Liver (tissue), 8 donors: ENCODE measurements at regions not wholly inside any gene's neighbourhood (a gene's known extent, or its start where the extent isn't known, plus 50 kb on each side); places are given as distances from the start of the nearest gene placed in this dataset.

ENCODE experiments used
- DNase-seq: peaks from one replicate; pipeline ENCODE4 v3.0.0-alpha.2; 2017; ENCODE audit warnings: low spot score
- H3K27ac ChIP-seq, 2 donors: one replicate each; pipeline ENCODE4 v1.7.0; 2013; ENCODE audit warnings: inconsistent platforms in 2 of 2, low read length in 2 of 2, control low read depth in 1 of 2, low read depth in 1 of 2, mild to moderate bottlenecking in 1 of 2
- H3K27me3 ChIP-seq, 4 donors: one replicate each; pipeline versions ENCODE4 v1.6.1 to v1.7.0; 2013; ENCODE audit warnings: low read length in 3 of 4, inconsistent platforms in 1 of 4, mild to moderate bottlenecking in 1 of 4, moderate library complexity in 1 of 4; ENCODE audit not compliant: control insufficient read depth in 4 of 4, insufficient read depth in 4 of 4
- H3K36me3 ChIP-seq, 4 donors: one replicate each; pipeline versions ENCODE4 v1.6.1 to v1.7.0; 2013; ENCODE audit warnings: low read length in 3 of 4, mild to moderate bottlenecking in 3 of 4, low read depth in 1 of 4, moderate library complexity in 1 of 4; ENCODE audit not compliant: control insufficient read depth in 4 of 4, insufficient read depth in 3 of 4
- H3K4me1 ChIP-seq, 4 donors: one replicate each; pipeline versions ENCODE4 v1.6.1 to v1.7.0; 2013; ENCODE audit warnings: low read length in 3 of 4, mild to moderate bottlenecking in 3 of 4, moderate library complexity in 1 of 4; ENCODE audit not compliant: control insufficient read depth in 4 of 4, insufficient read depth in 4 of 4
- H3K4me3 ChIP-seq, 3 donors: one replicate each; pipeline versions ENCODE4 v1.6.1 to v1.7.0; 2013; ENCODE audit warnings: low read length in 3 of 3, control low read depth in 1 of 3, low read depth in 1 of 3, mild to moderate bottlenecking in 1 of 3
- H3K9ac ChIP-seq, 2 donors: one replicate each; pipeline ENCODE4 v1.7.0; 2013; ENCODE audit warnings: low read length in 2 of 2, mild to moderate bottlenecking in 2 of 2, moderate library complexity in 2 of 2, control low read depth in 1 of 2, low read depth in 1 of 2
- H3K9me3 ChIP-seq, 4 donors: one replicate each; pipeline versions ENCODE4 v1.6.1 to v1.7.0; 2013; ENCODE audit warnings: low read length in 3 of 4; ENCODE audit not compliant: control insufficient read depth in 4 of 4
- ATF3 ChIP-seq: IDR thresholded peaks from 2 replicates; pipeline ENCODE4 v1.6.1; 2016; ENCODE audit warnings: antibody characterized with exemption
- CTCF ChIP-seq: fragments of 150-350 bp; IDR thresholded peaks from 2 replicates; pipeline ENCODE4 v1.5.1; 2017; ENCODE audit warnings: improper control_type of control experiment, low read depth, low read length; ENCODE audit not compliant: missing input control
- EGR1 ChIP-seq, 2 donors: IDR thresholded peaks; 2 replicates each; pipeline ENCODE4 v1.6.1; 2016 to 2018; ENCODE audit warnings: antibody characterized with exemption in 2 of 2, low read depth in 2 of 2
- FOXA2 ChIP-seq: IDR thresholded peaks from 2 replicates; pipeline ENCODE4 v1.6.1; 2016; ENCODE audit warnings: antibody characterized with exemption
- GABPA ChIP-seq, 2 donors: IDR thresholded peaks in 1 of 2; conservative IDR thresholded peaks in 1 of 2; 2 replicates each; pipeline ENCODE4 v1.6.1; 2016; ENCODE audit warnings: antibody characterized with exemption in 2 of 2, mild to moderate bottlenecking in 1 of 2, moderate library complexity in 1 of 2
- HNF4A ChIP-seq, 2 donors: conservative IDR thresholded peaks; 2 replicates each; pipeline ENCODE4 v1.6.1; 2016; ENCODE audit warnings: antibody characterized with exemption in 2 of 2, mild to moderate bottlenecking in 2 of 2
- HNF4G ChIP-seq: IDR thresholded peaks from 2 replicates; pipeline ENCODE4 v1.6.1; 2016; ENCODE audit warnings: antibody characterized with exemption
- JUND ChIP-seq, 2 donors: IDR thresholded peaks; 2 replicates each; pipeline ENCODE4 v1.6.1; 2016; ENCODE audit warnings: antibody characterized with exemption in 2 of 2
- RAD21 ChIP-seq, 2 donors: IDR thresholded peaks; 2 replicates each; pipeline ENCODE4 v1.6.1; 2016; ENCODE audit warnings: antibody characterized with exemption in 2 of 2, mild to moderate bottlenecking in 2 of 2
- REST ChIP-seq: IDR thresholded peaks from 2 replicates; pipeline ENCODE4 v1.6.1; 2016; ENCODE audit warnings: antibody characterized with exemption, mild to moderate bottlenecking
- RXRA ChIP-seq, 2 donors: IDR thresholded peaks; 2 replicates each; pipeline ENCODE4 v1.6.1; 2017 to 2018; ENCODE audit warnings: antibody characterized with exemption in 2 of 2, mild to moderate bottlenecking in 1 of 2
- SP1 ChIP-seq: IDR thresholded peaks from 2 replicates; pipeline ENCODE4 v1.6.1; 2018; ENCODE audit warnings: antibody characterized with exemption, mild to moderate bottlenecking
- TAF1 ChIP-seq: conservative IDR thresholded peaks from 2 replicates; pipeline ENCODE4 v1.6.1; 2016; ENCODE audit warnings: antibody characterized with exemption, mild to moderate bottlenecking
- YY1 ChIP-seq: IDR thresholded peaks from 2 replicates; pipeline ENCODE4 v1.6.1; 2016; ENCODE audit warnings: antibody characterized with exemption, mild to moderate bottlenecking
- WGBS: extraction: QIAGEN DNeasy Blood & Tissue Kit; methylation state at CpG from one replicate; pipeline ENCODE4 v1.1.7; 2013; 5-methylcytosine and 5-hydroxymethylcytosine counted together
- TF ChIP-seq, protein P1 (sequence below): IDR thresholded peaks from 2 replicates; pipeline ENCODE4 v1.6.1; 2016; ENCODE audit warnings: antibody characterized with exemption
- donor health status: healthy.
- donor health status: healthy.
- donor health status: healthy.
- donor health status: healthy.
- donor health status: healthy.

- TF ChIP-seq FOXA2 = no peak
Observed at GRCh38 chr5:12315461-12315860, 411.2 kb upstream of the CTNND2 start (continued).

GRCh38 chr5:12313602-12314001 is 409.4 kb upstream of the CTNND2 start:
- no peak overlapping the region for H3K9ac ChIP-seq
- no peaks in the 10 kb centered on the region for H3K27me3 ChIP-seq
- no peaks in the 10 kb centered on the region for H3K4me1 ChIP-seq
- H3K9me3 ChIP-seq = no peaks in the 10 kb centered on the region
- H3K36me3 ChIP-seq = no peaks in the 10 kb centered on the region
- H3K27ac ChIP-seq = no peak overlapping the region
- 61% methylated on average over 2 of the region's 2 CpGs for WGBS
- no peak for TF ChIP-seq TAF1
- TF ChIP-seq ATF3 = no peak
- no peak for TF ChIP-seq SP1
- TF ChIP-seq YY1 = no peak
- no peak for TF ChIP-seq HNF4G
- no peak for TF ChIP-seq JUND (IDR thresholded peaks at IDR 0.05)
- no peak overlapping the region for H3K4me3 ChIP-seq
- no peak for DNase-seq

- no peak overlapping the region for H3K27ac ChIP-seq
Observed at GRCh38 chr5:12312343-12312742, 408.1 kb upstream of the CTNND2 start.

DNA sequence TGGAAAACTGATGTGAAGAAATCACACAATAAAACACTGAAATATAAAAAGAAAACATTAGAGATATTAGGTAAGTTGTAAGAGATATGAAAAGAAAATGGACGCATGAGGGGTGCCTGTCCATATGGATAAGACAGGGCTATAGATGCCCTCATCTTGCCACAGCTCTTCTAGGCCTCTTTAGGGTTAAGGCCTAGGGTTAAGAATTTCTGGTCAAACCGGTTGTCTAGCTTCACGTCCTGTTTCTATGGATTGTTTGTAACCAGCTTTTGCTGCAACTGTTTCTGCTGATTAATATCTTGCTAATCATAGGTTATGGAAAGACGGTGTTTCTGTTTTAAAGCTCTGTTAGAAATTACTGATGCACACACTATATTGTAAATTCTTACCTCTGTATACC is 389.9 kb upstream of the CTNND2 start:
- no peak overlapping the region for H3K4me3 ChIP-seq
- 83% methylated on average over 4 of the region's 4 CpGs for WGBS
- no peaks in the 10 kb centered on the region for H3K4me1 ChIP-seq
- DNase-seq = no peak
- no peaks in the 10 kb centered on the region for H3K27me3 ChIP-seq
- H3K9me3 ChIP-seq = no peaks in the 10 kb centered on the region
- H3K36me3 ChIP-seq = no peaks in the 10 kb centered on the region
- H3K27ac ChIP-seq = no peak overlapping the region
- no peak overlapping the region for H3K9ac ChIP-seq
- TF ChIP-seq GABPA (IDR thresholded peaks at IDR 0.05 in 1 of 2, conservative IDR thresholded peaks at IDR 0.05 in 1 of 2) (no peak), REST (no peak), ATF3 (no peak), FOXA2 (no peak), RXRA (IDR thresholded peaks at IDR 0.05) (no peak), EGR1 (IDR thresholded peaks at IDR 0.05; ENCODE audit: low read depth in 2 of 2) (no peak), RAD21 (IDR thresholded peaks at IDR 0.05) (no peak), JUND (IDR thresholded peaks at IDR 0.05) (no peak), SP1 (no peak), HNF4A (conservative IDR thresholded peaks at IDR 0.05) (no peak)
- TF ChIP-seq, protein P1, sequence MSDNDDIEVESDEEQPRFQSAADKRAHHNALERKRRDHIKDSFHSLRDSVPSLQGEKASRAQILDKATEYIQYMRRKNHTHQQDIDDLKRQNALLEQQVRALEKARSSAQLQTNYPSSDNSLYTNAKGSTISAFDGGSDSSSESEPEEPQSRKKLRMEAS = no peak

More at GRCh38 chr5:12312343-12312742, 408.1 kb upstream of the CTNND2 start:
- Histone ChIP-seq H3K27me3 (no peaks in the 10 kb centered on the region), H3K36me3 (no peaks in the 10 kb centered on the region), H3K9ac (no peak overlapping the region), H3K4me1 (no peaks in the 10 kb centered on the region), H3K4me3 (no peak overlapping the region), H3K9me3 (no peaks in the 10 kb centered on the region)
- DNase-seq = no peak
- 70% methylated on average over 5 of the region's 5 CpGs for WGBS
- no peak for TF ChIP-seq SP1
- no peak for TF ChIP-seq TAF1
- no peak for TF ChIP-seq RAD21 (IDR thresholded peaks at IDR 0.05)
- no peak for TF ChIP-seq ATF3
- no peak for TF ChIP-seq RXRA (IDR thresholded peaks at IDR 0.05)
- no peak for TF ChIP-seq CTCF
- no peak for TF ChIP-seq HNF4G
- no peak for TF ChIP-seq YY1
